Islet precursor cell (in vitro differentiated cells): ENCODE measurements at regions not wholly inside any gene's neighbourhood (a gene's known extent, or its start where the extent isn't known, plus 50 kb on each side); places are given as distances from the start of the nearest gene placed in this dataset.
A peak's percentile ranks its signal among the peaks of the same experiment; 100 is the strongest.

ENCODE experiments used
- DNase-seq: peaks from one replicate; pipeline ENCODE4 v3.0.0-alpha.2; 2018

- peak; percentile 62 for DNase-seq
These were observed 147.0 kb upstream of the CELF2 start for GRCh38 chr10:10870523-10871241.

- DNase-seq, result no peak
These were observed 146.3 kb upstream of the CELF2 start for GRCh38 chr10:10871352-10871751.

DNA sequence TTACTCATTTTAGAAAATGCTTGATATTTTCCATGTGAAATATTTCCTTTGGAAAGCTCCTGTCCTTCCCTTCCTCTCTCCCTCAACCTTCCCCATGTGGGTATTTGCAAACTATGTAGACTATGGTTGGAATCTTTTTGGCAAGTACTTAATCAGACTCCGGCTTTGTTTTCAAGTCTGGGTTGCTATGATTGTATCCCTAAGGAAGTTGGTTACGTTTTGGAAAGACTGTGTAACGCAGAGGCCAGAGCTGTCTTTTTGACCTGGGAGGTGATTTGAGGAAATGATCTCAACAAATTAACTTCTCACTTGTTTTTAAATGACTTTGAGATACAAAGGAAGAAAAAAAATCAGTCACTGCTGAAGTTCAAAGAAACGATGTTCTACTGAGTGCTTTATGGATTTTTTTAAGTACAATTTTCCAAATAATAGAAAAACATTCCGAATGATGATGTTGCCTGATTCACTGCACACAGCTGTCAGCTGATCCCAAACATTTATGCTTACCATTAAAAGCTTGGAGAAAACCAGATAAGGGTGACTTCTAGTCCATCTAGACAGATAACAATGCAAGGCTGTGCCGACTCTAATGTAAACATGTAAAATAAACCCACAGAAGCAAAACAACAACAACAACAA, 145.5 kb upstream of the CELF2 start:
- DNase-seq, result peak; percentile 79

DNA sequence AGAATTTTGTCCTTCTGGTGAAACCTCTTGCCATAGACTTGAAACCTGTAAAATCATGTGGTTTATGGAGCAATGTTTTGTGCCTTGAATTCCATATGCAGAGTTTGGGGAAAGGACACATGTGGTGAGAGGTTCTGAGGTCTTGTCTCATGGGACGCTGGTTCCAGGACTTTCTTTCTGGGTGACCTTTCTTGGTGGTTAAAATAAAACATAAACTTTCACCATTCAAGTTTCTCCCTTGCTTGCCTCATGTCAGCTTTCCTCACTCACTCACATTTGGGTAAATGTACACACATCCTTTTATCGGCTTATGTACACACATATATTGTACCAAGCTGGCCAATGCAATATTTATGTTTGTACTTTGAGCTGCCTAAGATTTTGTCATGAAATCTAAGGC, 144.9 kb upstream of the CELF2 start:
- DNase-seq, result no peak

- DNase-seq, result no peak
These were observed 144.4 kb upstream of the CELF2 start for GRCh38 chr10:10873289-10873688.

DNA sequence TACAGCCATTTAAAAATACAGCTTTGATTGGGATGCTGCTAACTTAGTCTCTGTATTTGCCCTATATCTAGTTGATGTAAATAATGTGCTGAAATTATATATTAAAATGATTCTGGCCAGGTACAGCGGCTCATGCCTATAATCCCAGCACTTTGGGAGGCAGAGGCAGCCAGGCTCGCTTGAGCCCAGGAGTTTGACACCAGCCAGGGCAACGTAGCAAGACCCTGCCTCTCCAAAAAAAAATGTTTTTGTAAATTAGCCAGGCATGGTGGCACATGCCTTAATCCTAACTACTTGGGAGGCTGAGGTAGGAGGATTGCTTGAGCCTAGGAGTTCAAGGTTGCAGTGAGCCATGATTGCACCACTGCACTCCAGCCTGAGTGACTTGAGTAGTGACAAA, 143.8 kb upstream of the CELF2 start:
- DNase-seq, result no peak

DNA sequence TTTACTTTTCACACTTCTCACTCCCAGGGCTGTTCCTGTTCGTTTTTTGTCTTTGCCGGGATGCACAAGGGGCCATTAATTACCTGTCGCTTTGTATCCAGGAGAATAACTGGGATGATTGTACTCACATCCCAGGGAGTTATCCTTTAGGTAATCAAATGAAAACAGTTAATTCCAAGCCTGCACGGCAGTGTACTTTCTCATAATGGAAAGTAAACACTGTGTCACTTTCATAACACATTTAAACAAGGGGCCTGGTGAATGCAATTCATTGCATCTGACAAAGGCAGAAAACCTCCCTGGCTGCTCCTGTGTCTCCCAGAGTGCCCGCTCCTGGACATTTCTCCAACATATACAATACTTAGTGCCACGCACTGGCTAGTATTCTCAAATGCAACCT, 138.7 kb upstream of the CELF2 start:
- no peak for DNase-seq

DNA sequence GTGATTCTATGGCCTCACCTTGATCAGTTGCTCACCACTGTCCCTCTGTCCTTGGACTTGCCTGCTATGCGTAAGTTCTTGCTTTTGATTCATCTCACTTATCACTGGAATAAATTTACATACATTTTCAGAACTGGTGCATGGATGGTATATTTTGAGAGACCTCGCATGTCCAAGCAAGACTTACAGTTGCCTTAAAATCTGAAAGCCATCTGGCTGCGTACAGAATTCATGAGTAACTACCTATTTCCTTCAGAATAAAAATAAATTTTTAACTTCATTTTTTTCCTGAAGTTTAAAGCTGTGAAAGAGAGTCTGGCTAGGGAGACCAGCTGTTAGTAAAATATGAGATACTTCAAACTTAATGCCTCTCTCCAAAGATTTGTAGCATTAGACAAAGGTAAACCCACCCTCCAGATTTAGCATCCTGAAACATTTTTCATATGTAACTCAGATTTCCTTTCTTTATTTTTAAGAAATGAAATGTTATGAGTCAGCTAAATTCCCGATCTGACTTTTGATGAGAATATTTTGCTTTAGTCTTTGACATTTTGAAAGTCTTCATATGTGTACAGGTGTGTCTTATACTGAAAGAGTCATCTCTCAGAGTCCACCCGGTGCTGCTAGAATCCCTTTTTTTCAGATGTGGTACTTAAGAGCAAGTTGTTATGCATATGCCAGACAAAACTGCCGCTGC, 136.4 kb upstream of the CELF2 start:
- no peak for DNase-seq

DNA sequence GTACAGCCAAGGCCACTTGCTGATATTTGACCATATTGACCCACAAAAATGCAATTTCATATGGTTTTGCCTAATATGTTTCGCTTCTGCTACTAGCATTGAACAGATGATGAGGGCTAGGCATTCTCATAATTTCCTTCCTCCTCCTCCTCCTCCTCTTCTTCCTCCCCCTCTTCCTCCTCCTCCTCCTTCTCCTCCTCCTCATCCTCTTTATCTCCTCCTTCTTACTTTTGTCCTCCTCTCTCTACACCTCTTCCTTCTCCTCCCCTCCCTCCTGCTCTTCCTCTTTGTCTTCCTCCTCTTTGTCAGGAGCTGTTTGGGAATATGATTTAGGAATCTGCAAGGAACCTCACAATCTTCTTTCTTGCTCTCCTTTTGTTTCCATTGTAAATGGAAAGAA, 133.9 kb upstream of the CELF2 start:
- DNase-seq, result no peak

DNA sequence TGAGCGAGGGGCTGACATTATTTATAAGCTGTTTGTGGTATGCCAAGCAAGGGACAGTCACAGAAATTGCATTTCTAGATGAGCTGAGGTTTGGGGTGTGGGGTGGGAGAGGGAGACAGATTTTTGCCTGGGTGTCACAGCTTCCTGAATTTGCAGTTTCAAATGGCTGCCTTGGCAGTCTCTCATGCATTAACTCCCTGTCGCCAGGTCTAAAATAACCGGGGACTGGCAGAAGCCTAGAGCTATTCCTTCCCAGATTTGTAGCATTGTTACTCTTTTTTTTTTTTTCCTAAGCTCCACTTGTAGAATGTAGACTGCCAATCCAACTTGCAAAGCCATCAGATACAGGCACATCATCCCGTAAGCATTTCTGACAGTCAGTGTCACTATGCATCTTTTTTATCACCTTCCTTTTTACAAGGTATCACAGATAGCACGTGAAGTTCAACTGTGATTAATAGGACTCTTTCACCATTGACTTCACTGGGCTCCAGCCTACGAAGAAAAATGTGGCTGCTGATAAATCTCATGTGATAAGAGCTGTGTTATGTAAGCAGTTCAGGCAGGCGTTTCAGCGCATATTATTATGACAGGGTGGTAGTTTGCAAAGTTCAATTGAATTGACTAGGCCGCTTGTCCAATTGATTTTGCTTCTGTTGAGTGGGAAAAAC, 130.7 kb upstream of the CELF2 start:
- DNase-seq, result no peak

- DNase-seq, result peak; percentile 91
These were observed 126.3 kb upstream of the CELF2 start for GRCh38 chr10:10891124-10892082.

GRCh38 chr10:10892290-10892875, 125.3 kb upstream of the CELF2 start:
- DNase-seq, result no peak

GRCh38 chr10:10897400-10897799, 120.3 kb upstream of the CELF2 start:
- no peak for DNase-seq

DNA sequence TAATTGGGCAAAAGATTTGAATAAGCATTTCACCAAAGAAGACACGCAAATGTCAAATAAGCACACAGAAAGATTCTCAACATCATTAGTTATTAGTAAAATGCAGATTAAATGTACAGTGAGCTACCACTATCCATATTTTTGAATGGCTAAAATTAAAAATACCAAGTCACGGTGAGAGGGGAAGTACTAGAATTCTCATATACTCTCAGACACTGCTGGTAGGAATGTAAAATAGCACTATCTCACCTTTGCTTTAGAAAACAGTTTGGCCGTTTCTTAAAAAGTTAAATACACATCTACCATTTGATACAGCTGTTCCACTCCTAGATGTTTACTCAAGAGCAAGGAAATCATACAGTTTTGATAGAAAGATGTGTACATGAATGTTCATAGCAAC, 115.8 kb upstream of the CELF2 start:
- DNase-seq, result no peak

DNA sequence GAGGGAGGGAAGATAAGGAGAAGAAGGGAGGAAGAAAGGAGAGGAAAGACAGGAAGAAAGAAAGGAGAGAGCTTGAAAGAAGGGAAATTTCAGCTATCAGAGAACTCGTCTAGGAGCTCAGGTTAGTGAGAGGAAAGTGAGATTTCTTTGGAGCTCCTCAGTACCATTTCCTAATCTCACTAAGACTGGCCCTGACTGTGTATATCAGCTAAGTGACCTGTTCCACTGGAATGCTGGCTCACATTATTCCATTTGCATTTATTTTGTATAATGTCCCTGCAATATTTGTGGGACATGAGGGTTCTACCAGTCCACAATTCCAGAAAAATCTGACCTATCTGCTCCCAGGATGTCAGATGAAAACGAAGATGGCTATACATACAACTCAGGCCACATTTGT, 114.7 kb upstream of the CELF2 start:
- DNase-seq, result no peak

DNA sequence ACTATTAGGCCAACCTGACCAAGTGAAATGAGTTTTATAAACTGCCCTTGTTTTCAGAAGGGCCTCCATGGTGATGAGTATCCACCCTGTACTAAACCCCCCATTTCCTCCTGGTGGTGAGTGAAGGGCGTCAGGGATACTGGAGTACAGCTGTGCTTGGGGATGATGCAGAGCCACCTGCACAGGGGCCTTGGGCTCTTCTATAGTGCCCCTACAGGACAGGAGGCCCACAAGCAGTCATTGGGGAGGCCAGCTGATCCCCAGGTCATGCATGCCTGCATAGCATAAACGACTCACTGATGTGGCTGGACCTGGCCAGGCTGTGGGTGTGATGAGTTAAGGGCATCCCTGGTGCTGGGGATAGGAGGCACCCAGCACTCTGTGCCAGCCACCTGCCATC, 114.1 kb upstream of the CELF2 start:
- no peak for DNase-seq

DNA sequence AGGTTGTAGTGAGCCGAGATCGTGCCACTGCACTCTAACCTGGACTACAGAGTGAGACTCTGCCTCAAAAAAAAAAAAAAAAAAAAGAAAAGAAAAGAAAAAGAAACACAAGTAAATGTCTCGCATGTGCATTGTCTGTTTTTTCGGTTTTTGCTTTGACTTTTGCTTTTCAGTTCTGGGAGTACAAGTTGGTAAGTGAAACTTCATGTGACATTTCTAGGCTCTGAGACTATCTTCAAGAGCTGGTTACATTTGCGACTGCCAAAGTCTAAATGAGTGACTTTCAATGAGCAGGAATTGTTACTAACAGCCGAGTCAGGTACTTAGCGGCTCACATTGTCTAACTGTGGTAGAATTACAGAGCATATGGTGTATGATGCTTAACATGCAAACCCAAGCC, 107.0 kb upstream of the CELF2 start:
- DNase-seq, result no peak

GRCh38 chr10:10911035-10911434, 106.6 kb upstream of the CELF2 start:
- DNase-seq, result no peak

DNA sequence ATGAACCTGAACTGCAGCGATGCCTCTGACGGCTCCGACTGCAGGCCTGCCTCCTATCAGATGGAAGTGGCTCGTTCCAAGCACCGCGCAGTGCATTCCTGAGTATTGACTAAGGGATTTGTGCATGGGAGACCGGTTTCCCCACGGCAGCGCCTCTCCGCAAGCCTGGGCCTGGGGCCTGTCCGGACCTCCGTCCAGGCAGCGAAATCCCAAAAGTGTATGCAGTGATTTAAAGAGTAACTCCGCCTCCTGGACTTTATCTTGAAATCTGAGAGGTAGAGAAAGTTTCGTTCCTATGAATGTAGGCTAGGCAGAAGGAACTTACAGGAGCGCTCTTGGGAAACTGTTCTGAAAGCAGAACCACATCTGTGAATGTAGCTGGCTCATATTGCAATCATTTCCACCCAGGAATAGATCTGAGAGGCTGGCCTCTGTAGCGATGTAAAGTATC, 106.2 kb upstream of the CELF2 start:
- peak; percentile 98 for DNase-seq

DNA sequence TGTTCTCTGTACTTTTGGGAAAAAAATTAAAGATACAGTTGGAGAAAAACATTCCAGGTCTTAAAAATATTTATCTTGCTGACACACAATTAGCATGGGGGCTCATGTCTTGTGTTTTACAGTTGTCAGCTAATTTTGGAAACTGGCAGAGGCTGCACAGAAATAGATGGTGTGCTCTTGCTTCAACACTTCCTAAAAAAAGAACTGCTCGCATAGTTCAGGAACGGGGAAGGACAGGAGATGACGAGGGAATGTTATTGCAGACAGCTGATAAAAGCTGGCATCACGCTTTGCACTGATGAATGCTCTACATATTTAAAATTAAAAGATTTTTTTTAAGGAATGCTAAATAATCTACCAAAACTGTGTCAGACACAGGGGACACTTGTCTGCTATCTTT, 103.5 kb upstream of the CELF2 start:
- DNase-seq, result no peak

GRCh38 chr10:10915215-10915614, 102.5 kb upstream of the CELF2 start:
- no peak for DNase-seq

DNA sequence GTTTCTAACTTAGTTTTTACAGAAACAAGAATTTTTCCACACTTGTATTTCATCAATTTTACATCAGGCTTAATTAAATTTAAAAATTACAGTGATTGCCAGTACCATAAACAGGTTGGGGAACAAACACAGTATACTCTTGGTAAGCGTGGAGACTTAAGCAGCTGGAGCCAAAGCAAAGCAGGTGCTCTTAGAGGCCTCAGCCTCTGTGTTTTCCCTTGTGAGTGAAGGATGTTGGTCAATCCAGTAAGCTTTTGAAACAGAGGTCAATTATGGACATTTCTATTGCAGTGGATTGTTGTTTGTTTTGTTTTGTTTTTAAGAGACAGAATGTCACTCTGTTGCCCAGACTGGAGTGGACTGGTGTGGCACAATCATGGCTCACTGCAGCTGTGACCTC, 100.6 kb upstream of the CELF2 start:
- no peak for DNase-seq
